ENCODE measurements at regions not wholly inside any gene's neighbourhood (a gene's known extent, or its start where the extent isn't known, plus 50 kb on each side); places are given as distances from the start of the nearest gene placed in this dataset.

DNA sequence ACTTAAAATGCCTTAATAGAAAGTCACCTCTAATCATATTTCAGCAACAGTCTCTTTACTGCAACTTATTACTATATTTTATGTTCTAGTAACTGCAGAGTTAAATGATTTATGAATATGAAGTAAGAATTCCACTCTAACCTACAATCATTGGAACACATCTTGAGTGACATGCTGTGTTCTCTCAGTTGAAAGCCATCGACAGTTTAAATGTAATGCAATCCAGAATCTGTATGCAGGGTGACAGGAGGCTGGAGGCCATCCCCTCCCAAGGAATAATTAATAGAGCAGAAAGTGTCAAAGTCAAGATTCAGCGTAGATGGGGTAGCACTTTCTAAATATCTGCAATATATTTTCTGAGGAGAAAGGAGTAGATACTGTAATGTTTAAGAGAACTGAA is 590.3 kb upstream of the SORCS1 start:
- Histone ChIP-seq H3K27me3 (ENCODE audit: control insufficient read depth, insufficient read depth, low read length) (no peaks in the 10 kb centered on the region), H2AFZ (ENCODE audit: low read length) (no peak overlapping the region), H3K9me3 (ENCODE audit: control insufficient read depth, insufficient read depth, low read depth, low read length) (no peaks in the 10 kb centered on the region), H3K4me2 (ENCODE audit: extremely low read depth, insufficient read depth, low read length) (no peak overlapping the region), H3K4me3 (replicated peaks in 1 of 4; ENCODE audit: control extremely low read depth in 1 of 4, insufficient read depth in 1 of 4, low read depth in 3 of 4, low read length in 4 of 4) (no peak overlapping the region), H4K20me1 (ENCODE audit: control insufficient read depth, extremely low read depth, insufficient read depth, low read length) (no peaks in the 10 kb centered on the region), H3K36me3 (ENCODE audit: control insufficient read depth, insufficient read depth, low read length) (no peaks in the 10 kb centered on the region), H3K79me2 (ENCODE audit: control insufficient read depth, insufficient read depth, low read length) (no peaks in the 10 kb centered on the region), H3K9ac (ENCODE audit: insufficient read depth, low read length) (no peak overlapping the region), H3K4me1 (ENCODE audit: control insufficient read depth, extremely low read depth, insufficient read depth, low read length) (no peaks in the 10 kb centered on the region), H3K27ac (ENCODE audit: insufficient read depth, low read length) (no peak overlapping the region)
- TF ChIP-seq EZH2 (IDR thresholded peaks at IDR 0.05; ENCODE audit: low read length, missing control alignments), result no peak
- TF ChIP-seq, protein P1, sequence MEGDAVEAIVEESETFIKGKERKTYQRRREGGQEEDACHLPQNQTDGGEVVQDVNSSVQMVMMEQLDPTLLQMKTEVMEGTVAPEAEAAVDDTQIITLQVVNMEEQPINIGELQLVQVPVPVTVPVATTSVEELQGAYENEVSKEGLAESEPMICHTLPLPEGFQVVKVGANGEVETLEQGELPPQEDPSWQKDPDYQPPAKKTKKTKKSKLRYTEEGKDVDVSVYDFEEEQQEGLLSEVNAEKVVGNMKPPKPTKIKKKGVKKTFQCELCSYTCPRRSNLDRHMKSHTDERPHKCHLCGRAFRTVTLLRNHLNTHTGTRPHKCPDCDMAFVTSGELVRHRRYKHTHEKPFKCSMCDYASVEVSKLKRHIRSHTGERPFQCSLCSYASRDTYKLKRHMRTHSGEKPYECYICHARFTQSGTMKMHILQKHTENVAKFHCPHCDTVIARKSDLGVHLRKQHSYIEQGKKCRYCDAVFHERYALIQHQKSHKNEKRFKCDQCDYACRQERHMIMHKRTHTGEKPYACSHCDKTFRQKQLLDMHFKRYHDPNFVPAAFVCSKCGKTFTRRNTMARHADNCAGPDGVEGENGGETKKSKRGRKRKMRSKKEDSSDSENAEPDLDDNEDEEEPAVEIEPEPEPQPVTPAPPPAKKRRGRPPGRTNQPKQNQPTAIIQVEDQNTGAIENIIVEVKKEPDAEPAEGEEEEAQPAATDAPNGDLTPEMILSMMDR (conservative IDR thresholded peaks at IDR 0.05 in 1 of 2, IDR thresholded peaks at IDR 0.05 in 1 of 2; ENCODE audit: low read depth in 1 of 2, low read length in 2 of 2), result no peak
- DNase-seq (ENCODE audit: low read depth in 2 of 2), result no peak

DNA sequence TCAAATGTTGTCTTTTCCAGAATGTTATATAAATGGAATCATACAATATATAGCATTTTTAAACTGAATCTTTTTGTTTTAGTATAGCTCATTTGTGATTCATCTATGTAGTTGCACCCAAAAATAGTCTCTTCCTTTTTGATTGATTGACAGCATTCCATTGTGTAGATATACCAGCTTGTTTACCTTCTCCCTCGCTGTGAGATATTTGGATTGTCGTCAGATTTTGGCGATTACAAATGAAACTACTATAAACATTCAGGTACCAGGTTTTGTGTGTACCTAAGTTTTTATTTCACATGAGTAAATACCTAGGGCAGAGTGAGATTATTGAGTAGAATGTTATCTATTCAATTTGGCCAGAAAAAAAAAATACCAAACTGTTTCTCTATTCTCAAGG is 584.7 kb upstream of the SORCS1 start:
- H3K4me3 ChIP-seq (replicated peaks in 1 of 4; ENCODE audit: control extremely low read depth in 1 of 4, insufficient read depth in 1 of 4, low read depth in 3 of 4, low read length in 4 of 4), result no peak overlapping the region
- no peak for TF ChIP-seq EZH2 (IDR thresholded peaks at IDR 0.05; ENCODE audit: low read length, missing control alignments)
- TF ChIP-seq, protein P1 (conservative IDR thresholded peaks at IDR 0.05 in 1 of 2, IDR thresholded peaks at IDR 0.05 in 1 of 2; ENCODE audit: low read depth in 1 of 2, low read length in 2 of 2), result no peak
- H3K4me2 ChIP-seq (ENCODE audit: extremely low read depth, insufficient read depth, low read length), result no peak overlapping the region
- no peak for DNase-seq (ENCODE audit: low read depth in 2 of 2)
- H3K79me2 ChIP-seq (ENCODE audit: control insufficient read depth, insufficient read depth, low read length), result no peaks in the 10 kb centered on the region
- no peaks in the 10 kb centered on the region for H3K9me3 ChIP-seq (ENCODE audit: control insufficient read depth, insufficient read depth, low read depth, low read length)
- no peak overlapping the region for H2AFZ ChIP-seq (ENCODE audit: low read length)
- H3K36me3 ChIP-seq (ENCODE audit: control insufficient read depth, insufficient read depth, low read length), result no peaks in the 10 kb centered on the region
- no peaks in the 10 kb centered on the region for H3K27me3 ChIP-seq (ENCODE audit: control insufficient read depth, insufficient read depth, low read length)
- no peaks in the 10 kb centered on the region for H3K4me1 ChIP-seq (ENCODE audit: control insufficient read depth, extremely low read depth, insufficient read depth, low read length)
- no peak overlapping the region for H3K9ac ChIP-seq (ENCODE audit: insufficient read depth, low read length)
- H4K20me1 ChIP-seq (ENCODE audit: control insufficient read depth, extremely low read depth, insufficient read depth, low read length), result no peaks in the 10 kb centered on the region
- no peak overlapping the region for H3K27ac ChIP-seq (ENCODE audit: insufficient read depth, low read length)

DNA sequence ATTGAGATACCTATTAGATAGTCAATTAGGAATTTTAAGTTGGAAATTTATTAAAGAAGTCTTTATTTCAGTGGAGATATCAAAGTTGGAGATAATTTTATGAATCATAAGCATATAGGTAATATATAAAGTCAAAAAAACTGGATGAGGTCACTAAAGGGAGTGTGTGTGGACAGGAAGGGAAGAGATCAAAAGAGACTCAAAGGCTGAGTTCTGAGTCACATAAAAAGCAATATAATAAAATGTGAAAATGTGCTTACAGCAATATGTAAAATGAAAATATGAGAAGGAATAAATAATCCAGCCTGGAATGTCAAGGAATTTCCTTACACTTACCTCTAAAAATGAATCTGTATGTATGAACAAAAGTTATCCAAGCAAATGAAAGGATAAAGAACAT is 583.3 kb upstream of the SORCS1 start:
- no peaks in the 10 kb centered on the region for H4K20me1 ChIP-seq (ENCODE audit: control insufficient read depth, extremely low read depth, insufficient read depth, low read length)
- H3K4me3 ChIP-seq (replicated peaks in 1 of 4; ENCODE audit: control extremely low read depth in 1 of 4, insufficient read depth in 1 of 4, low read depth in 3 of 4, low read length in 4 of 4), result no peak overlapping the region
- TF ChIP-seq, protein P1 (conservative IDR thresholded peaks at IDR 0.05 in 1 of 2, IDR thresholded peaks at IDR 0.05 in 1 of 2; ENCODE audit: low read depth in 1 of 2, low read length in 2 of 2), result no peak
- no peak for TF ChIP-seq EZH2 (IDR thresholded peaks at IDR 0.05; ENCODE audit: low read length, missing control alignments)
- no peaks in the 10 kb centered on the region for H3K9me3 ChIP-seq (ENCODE audit: control insufficient read depth, insufficient read depth, low read depth, low read length)
- H2AFZ ChIP-seq (ENCODE audit: low read length), result no peak overlapping the region
- no peaks in the 10 kb centered on the region for H3K27me3 ChIP-seq (ENCODE audit: control insufficient read depth, insufficient read depth, low read length)
- H3K79me2 ChIP-seq (ENCODE audit: control insufficient read depth, insufficient read depth, low read length), result no peaks in the 10 kb centered on the region
- H3K4me1 ChIP-seq (ENCODE audit: control insufficient read depth, extremely low read depth, insufficient read depth, low read length), result no peaks in the 10 kb centered on the region
- DNase-seq (ENCODE audit: low read depth in 2 of 2), result no peak
- H3K36me3 ChIP-seq (ENCODE audit: control insufficient read depth, insufficient read depth, low read length), result no peaks in the 10 kb centered on the region
- H3K27ac ChIP-seq (ENCODE audit: insufficient read depth, low read length), result no peak overlapping the region
- H3K4me2 ChIP-seq (ENCODE audit: extremely low read depth, insufficient read depth, low read length), result no peak overlapping the region
- no peak overlapping the region for H3K9ac ChIP-seq (ENCODE audit: insufficient read depth, low read length)

All from fibroblast of lung (primary cell).